NCI-H1694 (cell line): ENCODE measurements at regions not wholly inside any gene's neighbourhood (a gene's known extent, or its start where the extent isn't known, plus 50 kb on each side); places are given as distances from the start of the nearest gene placed in this dataset.

ENCODE experiments used
- DNase-seq: peaks from one replicate; lab custom pipeline; 2025; lab: John Stamatoyannopoulos, UW

- no peak for DNase-seq
These were observed 52.8 kb downstream of the SOX2 start for GRCh38 chr3:181764544-181764943.

GRCh38 chr3:181770296-181770695 is 58.6 kb downstream of the SOX2 start:
- no peak for DNase-seq

GRCh38 chr3:181771120-181771519 is 59.4 kb downstream of the SOX2 start:
- no peak for DNase-seq

GRCh38 chr3:181772166-181772565 is 60.4 kb downstream of the SOX2 start:
- DNase-seq, result no peak

- no peak for DNase-seq
These were observed 62.2 kb downstream of the SOX2 start for GRCh38 chr3:181773921-181774320.

GRCh38 chr3:181782306-181782954 is 70.7 kb downstream of the SOX2 start:
- DNase-seq, result no peak

- no peak for DNase-seq
These were observed 78.8 kb downstream of the SOX2 start for GRCh38 chr3:181790561-181790960.

- DNase-seq, result no peak
These were observed 79.6 kb downstream of the SOX2 start for GRCh38 chr3:181791056-181791955.

GRCh38 chr3:181793006-181793405 is 81.3 kb downstream of the SOX2 start:
- DNase-seq, result no peak

- DNase-seq, result no peak
These were observed 82.5 kb downstream of the SOX2 start for GRCh38 chr3:181794011-181794790.

- DNase-seq, result no peak
These were observed 84.9 kb downstream of the SOX2 start for GRCh38 chr3:181796641-181797040.

GRCh38 chr3:181797431-181797830 is 85.7 kb downstream of the SOX2 start:
- no peak for DNase-seq

GRCh38 chr3:181805703-181806102 is 94.0 kb downstream of the SOX2 start:
- no peak for DNase-seq

GRCh38 chr3:181808053-181808452 is 96.3 kb downstream of the SOX2 start:
- no peak for DNase-seq

GRCh38 chr3:181823716-181824115 is 112.0 kb downstream of the SOX2 start:
- no peak for DNase-seq

- no peak for DNase-seq
These were observed 113.2 kb downstream of the SOX2 start for GRCh38 chr3:181824961-181825360.

- no peak for DNase-seq
These were observed 127.6 kb downstream of the SOX2 start for GRCh38 chr3:181839039-181839915.

- peak; percentile 2 for DNase-seq
These were observed 128.2 kb downstream of the SOX2 start for GRCh38 chr3:181839916-181840297.

- no peak for DNase-seq
These were observed 132.5 kb downstream of the SOX2 start for GRCh38 chr3:181844211-181844610.

GRCh38 chr3:181847276-181847675 is 135.6 kb downstream of the SOX2 start:
- no peak for DNase-seq

- DNase-seq, result no peak
These were observed 139.3 kb downstream of the SOX2 start for GRCh38 chr3:181851063-181851462.

GRCh38 chr3:181855825-181856224 is 144.1 kb downstream of the SOX2 start:
- DNase-seq, result no peak
